Sigmoid colon (tissue), 4 donors: ENCODE measurements at regions not wholly inside any gene's neighbourhood (a gene's known extent, or its start where the extent isn't known, plus 50 kb on each side); places are given as distances from the start of the nearest gene placed in this dataset.

Source experiments
- EP300 ChIP-seq, 4 donors: sonication (generic); formaldehyde crosslinking; IDR thresholded peaks; one replicate each; pipeline ENCODE4 v1.6.1; 2017; ENCODE audit warnings: antibody characterized with exemption in 4 of 4
- POLR2A ChIP-seq, 2 donors: fragments of 450-650 bp; IDR thresholded peaks; one replicate each; pipeline ENCODE4 v1.6.1; 2016; ENCODE audit warnings: antibody characterized with exemption in 2 of 2, mild to moderate bottlenecking in 2 of 2, moderate library complexity in 2 of 2
- POLR2AphosphoS5 ChIP-seq, 4 donors: sonication (generic); formaldehyde crosslinking; IDR thresholded peaks; one replicate each; pipeline ENCODE4 v1.6.1; 2017; ENCODE audit warnings: antibody characterized with exemption in 4 of 4
- TF ChIP-seq, protein P1 (sequence below), 4 experiments: fragments of 450-650 bp in 3 of 4; fragments of 200-600 bp in 1 of 4; IDR thresholded peaks; one replicate each; pipeline ENCODE4 v1.5.1; 2016 to 2019; ENCODE audit warnings: antibody characterized with exemption in 4 of 4, mild to moderate bottlenecking in 3 of 4, moderate library complexity in 2 of 4

- TF ChIP-seq, protein P1, sequence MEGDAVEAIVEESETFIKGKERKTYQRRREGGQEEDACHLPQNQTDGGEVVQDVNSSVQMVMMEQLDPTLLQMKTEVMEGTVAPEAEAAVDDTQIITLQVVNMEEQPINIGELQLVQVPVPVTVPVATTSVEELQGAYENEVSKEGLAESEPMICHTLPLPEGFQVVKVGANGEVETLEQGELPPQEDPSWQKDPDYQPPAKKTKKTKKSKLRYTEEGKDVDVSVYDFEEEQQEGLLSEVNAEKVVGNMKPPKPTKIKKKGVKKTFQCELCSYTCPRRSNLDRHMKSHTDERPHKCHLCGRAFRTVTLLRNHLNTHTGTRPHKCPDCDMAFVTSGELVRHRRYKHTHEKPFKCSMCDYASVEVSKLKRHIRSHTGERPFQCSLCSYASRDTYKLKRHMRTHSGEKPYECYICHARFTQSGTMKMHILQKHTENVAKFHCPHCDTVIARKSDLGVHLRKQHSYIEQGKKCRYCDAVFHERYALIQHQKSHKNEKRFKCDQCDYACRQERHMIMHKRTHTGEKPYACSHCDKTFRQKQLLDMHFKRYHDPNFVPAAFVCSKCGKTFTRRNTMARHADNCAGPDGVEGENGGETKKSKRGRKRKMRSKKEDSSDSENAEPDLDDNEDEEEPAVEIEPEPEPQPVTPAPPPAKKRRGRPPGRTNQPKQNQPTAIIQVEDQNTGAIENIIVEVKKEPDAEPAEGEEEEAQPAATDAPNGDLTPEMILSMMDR (IDR thresholded peaks at IDR 0.05): no peak
- TF ChIP-seq POLR2AphosphoS5 (IDR thresholded peaks at IDR 0.05): no peak
- TF ChIP-seq POLR2A (IDR thresholded peaks at IDR 0.05): no peak
- no peak for TF ChIP-seq EP300 (IDR thresholded peaks at IDR 0.05)
Measured at GRCh38 chr18:68181956-68182355, 533.0 kb downstream of the TMX3 start.
